ENCODE measurements at regions not wholly inside any gene's neighbourhood (a gene's known extent, or its start where the extent isn't known, plus 50 kb on each side); places are given as distances from the start of the nearest gene placed in this dataset.

GRCh38 chr2:66189553-66189952 lies 245.4 kb upstream of the MEIS1 start:
- TF ChIP-seq ZNF239 (tag by site-specific recombination; IDR thresholded peaks at IDR 0.05) = no peak
- TF ChIP-seq CTCF (tag by site-specific recombination; IDR thresholded peaks at IDR 0.05) = no peak
- TF ChIP-seq, protein P1, sequence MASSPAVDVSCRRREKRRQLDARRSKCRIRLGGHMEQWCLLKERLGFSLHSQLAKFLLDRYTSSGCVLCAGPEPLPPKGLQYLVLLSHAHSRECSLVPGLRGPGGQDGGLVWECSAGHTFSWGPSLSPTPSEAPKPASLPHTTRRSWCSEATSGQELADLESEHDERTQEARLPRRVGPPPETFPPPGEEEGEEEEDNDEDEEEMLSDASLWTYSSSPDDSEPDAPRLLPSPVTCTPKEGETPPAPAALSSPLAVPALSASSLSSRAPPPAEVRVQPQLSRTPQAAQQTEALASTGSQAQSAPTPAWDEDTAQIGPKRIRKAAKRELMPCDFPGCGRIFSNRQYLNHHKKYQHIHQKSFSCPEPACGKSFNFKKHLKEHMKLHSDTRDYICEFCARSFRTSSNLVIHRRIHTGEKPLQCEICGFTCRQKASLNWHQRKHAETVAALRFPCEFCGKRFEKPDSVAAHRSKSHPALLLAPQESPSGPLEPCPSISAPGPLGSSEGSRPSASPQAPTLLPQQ (tag by site-specific recombination; IDR thresholded peaks at IDR 0.05) = no peak
- TF ChIP-seq, protein P2, sequence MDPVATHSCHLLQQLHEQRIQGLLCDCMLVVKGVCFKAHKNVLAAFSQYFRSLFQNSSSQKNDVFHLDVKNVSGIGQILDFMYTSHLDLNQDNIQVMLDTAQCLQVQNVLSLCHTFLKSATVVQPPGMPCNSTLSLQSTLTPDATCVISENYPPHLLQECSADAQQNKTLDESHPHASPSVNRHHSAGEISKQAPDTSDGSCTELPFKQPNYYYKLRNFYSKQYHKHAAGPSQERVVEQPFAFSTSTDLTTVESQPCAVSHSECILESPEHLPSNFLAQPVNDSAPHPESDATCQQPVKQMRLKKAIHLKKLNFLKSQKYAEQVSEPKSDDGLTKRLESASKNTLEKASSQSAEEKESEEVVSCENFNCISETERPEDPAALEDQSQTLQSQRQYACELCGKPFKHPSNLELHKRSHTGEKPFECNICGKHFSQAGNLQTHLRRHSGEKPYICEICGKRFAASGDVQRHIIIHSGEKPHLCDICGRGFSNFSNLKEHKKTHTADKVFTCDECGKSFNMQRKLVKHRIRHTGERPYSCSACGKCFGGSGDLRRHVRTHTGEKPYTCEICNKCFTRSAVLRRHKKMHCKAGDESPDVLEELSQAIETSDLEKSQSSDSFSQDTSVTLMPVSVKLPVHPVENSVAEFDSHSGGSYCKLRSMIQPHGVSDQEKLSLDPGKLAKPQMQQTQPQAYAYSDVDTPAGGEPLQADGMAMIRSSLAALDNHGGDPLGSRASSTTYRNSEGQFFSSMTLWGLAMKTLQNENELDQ (tag by site-specific recombination; IDR thresholded peaks at IDR 0.05; ENCODE audit: low read depth) = no peak
